Fibroblast of peridontal ligament (primary cell): ENCODE measurements at regions not wholly inside any gene's neighbourhood (a gene's known extent, or its start where the extent isn't known, plus 50 kb on each side); places are given as distances from the start of the nearest gene placed in this dataset.
"Not testable (repeated sequence)": the region's sequence is repeated elsewhere in the genome, so short reads cannot be mapped to it uniquely, and the experiment has no call there.

ENCODE experiments used
- DNase-seq: peaks from one replicate; pipeline ENCODE4 v3.0.0-alpha.2; 2010; ENCODE audit errors: extremely low read depth

DNA sequence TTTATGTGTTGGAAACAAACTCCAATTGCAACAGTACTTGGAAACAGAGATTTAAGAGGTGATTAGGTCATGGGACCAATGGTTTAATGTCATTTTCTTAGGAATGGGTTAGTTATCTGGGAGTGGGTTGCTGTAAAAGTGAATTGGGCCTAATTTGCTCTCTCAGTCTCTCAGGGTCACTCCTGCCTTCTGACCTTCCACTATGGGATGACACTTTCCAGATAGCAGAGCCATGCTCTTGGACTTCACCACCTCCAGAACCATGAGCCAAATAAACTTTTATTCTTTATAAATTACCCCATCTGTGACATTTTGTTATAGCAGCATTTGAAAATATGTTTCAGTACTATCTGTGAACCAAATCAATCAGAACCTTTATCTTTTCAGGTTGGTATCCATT lies 1509.1 kb downstream of the REEP3 start:
- DNase-seq: no peak

DNA sequence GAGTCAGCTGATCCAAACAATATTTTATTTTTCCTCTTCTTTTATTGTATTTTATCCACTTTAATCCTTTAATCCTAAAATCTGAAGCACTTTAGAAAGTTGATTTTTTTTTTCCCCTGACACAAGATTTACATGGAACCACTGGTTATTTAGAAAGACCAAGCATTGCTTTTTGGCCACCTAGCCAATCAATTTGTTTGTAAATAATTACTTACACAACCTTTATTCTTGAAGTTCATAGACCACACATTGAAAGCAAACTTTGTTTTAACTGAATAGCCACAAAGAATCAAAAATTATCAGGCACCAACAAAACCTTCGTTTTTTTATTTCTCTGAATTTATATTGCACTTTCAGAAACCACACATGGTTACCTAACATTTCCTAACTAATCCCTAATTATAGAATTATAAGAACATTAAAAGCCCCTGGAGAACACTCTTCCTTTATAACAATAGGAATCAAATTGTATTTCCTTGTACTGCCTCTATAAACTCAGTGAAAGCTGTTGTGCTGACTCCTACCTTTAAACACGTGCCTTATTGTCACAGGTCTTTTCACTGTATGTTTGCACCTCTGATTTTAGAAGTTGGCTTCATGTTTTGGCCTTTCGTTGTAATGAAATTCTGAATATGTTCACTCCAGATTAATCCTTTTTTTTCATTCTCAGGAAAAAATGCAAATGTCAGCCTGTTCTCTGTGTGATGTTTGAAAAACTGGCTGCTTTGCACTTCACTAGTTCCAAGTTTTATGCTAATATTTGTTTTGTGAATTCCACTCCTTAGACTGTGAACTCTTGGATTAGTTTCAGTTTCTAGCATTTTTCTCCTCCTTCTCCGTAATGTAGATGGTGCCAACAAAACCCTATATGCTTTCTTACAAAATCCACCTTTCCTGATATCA lies 1511.9 kb downstream of the REEP3 start:
- DNase-seq: no peak

DNA sequence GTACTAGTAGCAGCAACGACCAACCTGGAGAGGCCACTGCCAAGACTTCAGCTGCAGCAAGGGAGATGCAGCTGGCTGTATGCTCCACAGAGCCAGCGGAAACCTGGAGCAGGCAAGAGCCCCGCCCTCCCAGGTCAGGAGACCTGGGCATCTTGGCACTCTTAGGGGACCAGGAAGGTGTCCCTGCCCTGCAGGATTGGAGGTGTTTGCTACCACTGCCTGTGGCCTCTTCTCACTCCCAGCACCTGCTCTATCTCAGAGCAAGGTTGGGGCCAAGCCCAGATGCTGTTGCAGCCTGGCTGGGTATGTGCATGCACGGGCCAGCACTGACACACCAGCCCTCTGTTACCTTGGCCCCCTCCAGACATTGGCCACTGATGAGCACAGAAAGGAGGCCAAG lies 1512.8 kb downstream of the REEP3 start:
- no peak for DNase-seq

DNA sequence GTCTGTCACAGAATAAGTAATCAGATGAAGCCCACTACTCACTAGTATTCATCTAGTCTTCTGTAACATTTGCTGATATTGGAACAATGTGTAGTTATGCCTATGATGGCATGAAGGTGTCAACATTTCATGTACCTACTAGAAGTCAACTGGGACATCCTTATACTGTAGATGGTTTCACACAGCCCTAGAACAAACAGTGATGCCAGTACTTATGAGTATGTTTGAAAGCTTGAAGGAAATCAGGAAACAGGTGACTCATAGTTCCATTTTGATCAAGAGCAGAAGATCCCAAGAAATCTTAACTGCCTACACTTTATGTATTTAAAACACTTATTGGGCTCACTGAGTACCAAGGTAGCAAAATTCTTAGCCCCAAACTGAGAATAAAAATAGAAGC lies 1519.6 kb downstream of the REEP3 start:
- DNase-seq: no peak

DNA sequence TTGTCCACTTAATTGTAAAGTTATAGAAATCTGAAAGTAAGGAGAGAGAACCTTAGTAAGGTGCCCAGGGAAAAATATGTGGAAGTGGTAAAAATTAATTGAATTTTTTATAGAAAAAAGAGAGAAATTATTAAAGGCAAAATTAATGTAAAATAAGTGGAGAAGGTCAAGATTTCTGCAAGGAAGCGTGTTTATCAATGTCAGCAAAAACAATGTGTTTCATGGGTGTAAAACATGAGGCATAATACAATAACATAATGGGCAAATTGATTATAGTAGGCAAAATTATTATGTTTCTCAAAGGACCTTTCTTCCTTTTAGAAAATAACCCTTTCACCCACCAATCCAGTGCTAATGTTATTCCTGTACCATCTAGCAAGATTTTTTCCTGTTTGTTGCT lies 1520.1 kb downstream of the REEP3 start:
- DNase-seq: no peak

DNA sequence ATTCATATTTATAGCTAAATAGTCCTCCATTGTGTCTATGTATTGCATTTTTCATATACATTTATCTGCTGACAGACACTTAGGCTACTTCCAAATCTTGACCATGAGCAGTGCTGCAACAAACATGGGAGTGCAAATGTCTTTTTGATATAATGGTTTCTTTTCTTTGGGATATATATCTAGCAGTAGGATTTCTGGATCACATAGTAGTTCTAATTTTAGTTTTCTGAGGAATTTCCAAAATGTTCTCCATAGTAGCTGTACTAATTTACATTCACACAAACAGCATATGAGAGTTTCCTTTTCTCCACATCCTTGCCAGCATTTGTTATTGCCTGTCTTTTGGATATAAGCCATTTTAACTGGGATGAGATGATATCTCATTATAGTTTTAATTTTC lies 1521.3 kb downstream of the REEP3 start:
- DNase-seq: no peak

DNA sequence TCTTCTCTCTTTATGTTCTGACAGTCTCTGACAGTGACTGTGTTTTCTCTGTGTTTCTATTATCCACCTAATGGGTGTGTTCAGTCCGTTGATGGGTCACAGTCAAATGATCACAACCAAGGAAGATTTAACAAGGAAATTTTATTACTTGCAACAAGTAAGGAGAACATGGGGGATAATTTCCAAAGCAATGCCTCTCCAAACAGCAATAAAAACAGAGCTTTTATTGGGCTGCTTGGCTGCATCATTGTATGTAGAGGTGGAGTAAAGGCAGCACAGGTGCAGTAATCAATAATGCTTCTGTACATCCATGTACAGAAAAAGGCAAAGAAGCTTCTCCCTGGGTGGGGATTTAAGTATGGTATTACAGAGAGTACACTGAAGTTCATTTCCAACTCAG lies 1525.6 kb downstream of the REEP3 start:
- no peak for DNase-seq

DNA sequence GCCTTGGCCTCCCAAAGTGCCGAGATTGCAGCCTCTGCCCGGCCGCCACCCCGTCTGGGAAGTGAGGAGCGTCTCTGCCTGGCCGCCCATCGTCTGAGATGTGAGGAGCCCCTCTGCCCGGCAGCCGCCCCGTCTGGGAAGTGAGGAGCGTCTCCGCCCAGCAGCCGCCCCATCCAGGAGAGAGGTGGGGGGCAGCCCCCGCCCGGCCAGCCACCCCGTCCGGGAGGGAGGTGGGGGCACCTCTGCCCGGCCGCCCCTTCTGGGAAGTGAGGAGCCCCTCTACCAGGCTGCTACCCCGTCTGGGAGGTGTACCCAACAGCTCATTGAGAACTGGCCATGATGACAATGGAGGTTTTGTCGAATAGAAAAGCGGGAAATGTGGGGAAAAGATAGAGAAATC lies 1530.9 kb downstream of the REEP3 start:
- DNase-seq: not testable (repeated sequence)

DNA sequence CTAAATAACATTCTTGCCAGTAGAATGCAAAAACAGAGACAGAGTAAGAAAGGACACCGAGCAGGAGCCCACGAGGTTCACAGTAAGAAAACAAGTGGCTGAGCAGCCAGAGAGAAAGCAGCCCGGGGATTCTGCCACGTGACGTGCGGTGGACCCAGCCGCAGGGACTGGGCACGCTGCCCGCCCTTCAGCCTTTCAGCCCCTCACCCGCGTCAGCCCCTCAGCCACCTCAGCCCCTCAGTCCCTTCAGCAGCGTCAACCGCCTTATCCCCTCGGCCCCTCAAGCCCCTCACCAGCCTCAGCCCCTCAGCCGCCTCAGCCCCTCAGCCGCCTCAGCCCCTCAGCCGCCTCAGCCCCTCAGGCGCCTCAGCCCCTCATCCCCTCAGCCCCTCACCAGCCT lies 1532.2 kb downstream of the REEP3 start:
- not testable (repeated sequence) for DNase-seq

DNA sequence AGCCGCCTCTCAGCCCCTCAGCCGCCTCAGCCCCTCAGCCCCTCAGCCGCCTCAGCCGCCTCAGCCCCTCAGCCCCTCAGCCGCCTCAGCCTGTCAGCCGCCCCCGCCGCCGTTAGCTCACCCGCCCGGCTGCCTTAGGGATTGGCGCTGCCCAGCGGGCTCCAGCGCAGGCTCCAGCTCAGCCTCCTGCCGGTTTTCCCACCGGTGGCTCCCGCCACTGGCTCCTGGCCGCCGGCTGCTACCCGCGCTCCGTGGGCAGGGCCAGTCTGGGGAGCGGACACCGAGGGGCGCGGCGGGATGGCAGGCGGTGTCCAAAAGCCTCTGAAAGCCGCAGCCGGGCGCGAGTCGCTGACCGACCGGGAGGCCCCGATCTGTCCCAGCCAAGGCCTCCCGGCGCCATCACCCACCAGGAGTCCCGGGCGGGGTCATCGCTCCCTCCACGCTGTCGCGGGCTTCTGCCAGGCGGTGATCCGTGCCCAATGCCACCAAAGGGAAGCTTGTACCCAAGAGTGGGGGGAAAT lies 1532.7 kb downstream of the REEP3 start:
- not testable (repeated sequence) for DNase-seq

DNA sequence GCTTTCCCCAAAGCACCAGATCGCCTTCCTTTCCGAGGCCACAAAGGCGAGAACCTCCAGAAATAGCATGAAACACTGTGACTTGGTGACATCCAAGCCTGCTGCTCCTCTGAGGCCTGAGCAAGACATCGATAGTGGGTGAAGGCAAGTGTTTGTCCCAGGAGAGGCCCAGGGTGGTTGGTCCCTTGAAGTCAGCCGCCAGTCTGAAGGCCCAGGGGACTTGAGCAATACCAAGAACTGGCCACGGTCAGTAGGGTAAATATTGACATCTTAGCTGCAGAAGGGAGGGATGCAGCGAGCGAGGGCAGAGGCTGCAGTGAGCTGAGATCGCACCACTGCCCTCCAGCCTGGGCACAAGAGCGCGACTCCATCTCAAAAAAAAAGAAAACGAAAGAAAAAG lies 1533.5 kb downstream of the REEP3 start:
- DNase-seq: not testable (repeated sequence)

DNA sequence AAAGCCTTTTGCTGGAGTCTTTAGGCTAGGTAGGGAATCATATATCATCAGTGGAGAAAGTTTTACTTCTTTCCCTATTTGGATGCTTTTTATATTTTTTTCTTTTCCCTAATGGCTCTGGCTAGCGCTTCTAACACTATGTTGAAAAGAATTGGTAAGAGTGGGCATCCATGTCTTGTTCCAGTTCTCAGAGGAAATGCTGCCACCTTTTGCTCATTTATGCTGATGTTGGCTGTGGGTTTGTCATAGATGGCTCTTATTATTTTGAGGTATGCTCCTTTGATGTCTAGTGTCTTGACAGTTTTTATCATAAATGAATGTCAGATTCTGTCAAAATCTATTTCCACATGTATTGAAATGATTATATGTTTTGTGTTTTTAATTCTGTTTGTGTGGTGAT lies 1544.1 kb downstream of the REEP3 start:
- no peak for DNase-seq

DNA sequence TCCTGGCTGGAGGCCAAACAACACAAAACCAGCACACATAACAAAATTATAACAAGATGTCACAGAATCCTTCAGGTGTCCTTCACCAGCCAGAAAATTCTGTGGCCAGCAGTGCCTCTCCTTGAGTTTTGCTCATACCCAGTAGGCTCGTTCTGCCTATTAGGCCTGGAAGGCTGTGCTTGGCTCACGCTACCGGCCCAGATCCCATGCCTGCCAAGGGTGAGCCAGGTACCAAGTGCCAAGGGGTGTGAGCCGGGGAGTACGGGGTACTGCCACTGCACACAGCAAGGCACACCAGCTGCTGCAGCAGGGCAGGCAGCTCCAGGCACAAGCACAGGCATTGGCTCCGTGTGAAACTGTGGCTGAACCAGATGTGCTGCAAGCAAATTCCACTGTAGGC lies 1562.0 kb downstream of the REEP3 start:
- DNase-seq: no peak

DNA sequence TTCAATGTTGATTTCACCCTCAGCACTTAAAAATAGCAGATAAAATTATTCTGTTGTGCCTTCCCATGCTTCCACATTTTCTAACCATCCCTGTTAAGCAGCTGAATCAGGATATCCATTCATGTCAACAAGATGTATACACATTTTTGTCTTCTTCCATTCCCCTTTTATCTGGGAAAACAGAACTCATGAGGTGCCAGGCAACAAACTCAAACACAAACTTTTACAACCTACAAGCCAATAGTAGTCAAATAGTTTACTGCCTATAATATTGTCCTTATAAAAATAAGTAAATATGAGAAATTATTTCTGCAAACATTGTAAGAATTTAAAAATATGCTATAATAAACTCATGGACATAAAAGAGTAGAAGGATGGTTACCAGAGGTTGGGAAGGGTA lies 1569.8 kb downstream of the REEP3 start:
- DNase-seq: no peak

DNA sequence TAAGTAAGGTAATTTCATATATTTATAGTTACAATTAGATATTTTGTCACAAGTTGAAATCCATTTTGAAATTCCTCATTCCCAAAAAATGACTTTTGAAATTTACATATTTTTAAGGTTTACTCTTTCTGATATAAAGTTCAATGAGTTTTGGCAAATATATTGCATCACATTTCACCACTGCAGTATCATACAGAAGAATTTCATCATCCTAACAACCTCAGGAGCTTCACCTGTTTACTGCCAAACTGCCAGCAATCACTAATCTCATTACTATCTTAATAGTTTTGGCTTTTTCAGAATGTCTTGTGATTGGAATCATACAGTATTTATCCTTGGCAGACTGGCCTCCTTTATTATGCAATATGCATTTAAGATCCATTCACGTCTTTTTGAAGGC lies 1578.9 kb downstream of the REEP3 start:
- no peak for DNase-seq

DNA sequence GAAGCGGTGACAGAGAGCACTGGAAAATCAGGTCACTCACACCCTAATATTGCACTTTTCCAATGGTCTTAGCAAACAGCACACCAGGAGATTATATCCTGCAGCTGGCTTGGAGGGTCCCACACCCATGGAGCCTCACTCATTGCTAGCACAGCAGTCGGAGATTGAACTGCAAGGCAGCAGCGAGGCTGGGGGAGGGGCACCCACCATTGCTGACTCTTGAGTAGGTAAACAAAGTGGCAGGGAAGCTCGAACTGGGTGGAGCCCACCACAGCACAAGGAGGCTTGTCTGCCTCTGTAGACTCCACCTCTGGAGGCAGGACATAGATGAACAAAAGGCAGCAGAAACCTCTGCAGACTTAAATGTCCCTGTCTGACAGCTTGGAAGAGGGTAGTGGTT lies 1579.7 kb downstream of the REEP3 start:
- not testable (repeated sequence) for DNase-seq

DNA sequence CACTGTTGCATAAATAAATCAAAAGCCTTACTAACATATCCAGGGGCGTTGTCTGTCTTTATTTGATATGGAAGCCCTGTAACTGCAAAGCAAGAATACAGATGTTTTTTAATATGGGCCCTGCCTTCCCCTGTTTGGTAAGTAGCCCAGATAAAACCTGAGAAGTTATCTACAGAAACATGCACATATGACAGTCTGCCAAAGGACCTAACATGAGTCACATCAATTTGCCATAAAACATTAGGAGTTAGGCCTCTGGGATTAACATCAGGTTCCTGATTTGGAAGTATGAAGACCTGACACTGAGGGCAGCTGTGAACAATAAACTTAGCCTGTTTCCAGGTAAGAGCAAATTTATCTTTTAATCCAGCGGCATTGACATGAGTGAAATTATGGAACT lies 1588.8 kb downstream of the REEP3 start:
- DNase-seq: no peak

DNA sequence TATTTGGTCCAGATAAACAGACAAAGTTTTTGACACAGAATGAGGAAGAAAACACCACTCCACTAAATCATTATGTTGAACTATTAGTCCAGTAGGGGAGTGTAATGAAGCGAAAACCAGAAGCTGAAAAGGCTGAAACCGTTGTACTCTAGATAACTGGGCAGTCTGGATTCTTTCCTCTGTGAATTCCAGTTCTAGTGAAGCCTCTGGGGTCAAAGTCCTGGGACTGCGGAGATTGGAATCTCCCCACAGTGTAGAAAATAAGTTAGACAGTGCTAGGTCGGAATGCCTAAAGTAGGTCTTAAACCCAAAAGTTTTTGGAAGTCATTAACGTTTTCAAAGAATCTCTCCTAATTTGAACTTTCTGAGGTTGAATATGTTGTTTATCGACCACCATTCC lies 1589.9 kb downstream of the REEP3 start:
- not testable (repeated sequence) for DNase-seq

DNA sequence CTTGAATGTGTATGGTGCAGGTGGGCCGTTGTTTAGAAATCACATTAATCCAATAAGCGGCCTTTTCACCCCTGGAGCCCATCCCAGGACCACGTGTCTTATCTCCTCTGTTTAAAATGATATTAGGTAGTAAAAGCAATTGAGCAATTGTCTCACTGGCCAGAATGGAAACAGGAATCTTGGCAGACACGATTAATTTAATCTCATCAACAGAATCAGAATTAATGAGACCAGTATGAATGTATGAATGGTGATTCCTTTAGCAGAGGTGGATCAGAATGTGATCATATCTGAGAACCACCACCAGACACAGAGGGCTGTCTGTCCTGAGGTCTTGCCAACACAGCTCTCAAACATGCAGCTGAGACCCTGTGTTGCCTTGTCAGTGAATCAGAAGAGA lies 1591.4 kb downstream of the REEP3 start:
- no peak for DNase-seq

DNA sequence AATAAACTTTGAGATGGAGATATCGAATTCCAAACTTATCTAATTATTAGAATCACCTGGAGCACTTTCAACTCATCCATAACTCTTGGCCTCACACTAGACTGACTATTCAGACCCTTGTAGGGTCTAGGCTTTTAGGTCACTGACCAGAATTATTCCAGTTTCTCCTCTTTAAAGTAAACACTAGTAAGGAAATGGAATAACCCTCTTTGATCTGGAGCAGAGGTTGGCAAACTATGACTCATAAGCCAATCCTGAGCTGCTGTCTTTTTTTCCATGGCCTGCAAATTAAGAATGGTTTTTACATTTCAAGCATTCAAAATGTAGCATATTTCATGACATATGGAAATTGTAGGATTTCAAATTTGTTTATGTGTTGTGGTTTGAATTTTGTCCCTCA lies 1601.9 kb downstream of the REEP3 start:
- DNase-seq: no peak

DNA sequence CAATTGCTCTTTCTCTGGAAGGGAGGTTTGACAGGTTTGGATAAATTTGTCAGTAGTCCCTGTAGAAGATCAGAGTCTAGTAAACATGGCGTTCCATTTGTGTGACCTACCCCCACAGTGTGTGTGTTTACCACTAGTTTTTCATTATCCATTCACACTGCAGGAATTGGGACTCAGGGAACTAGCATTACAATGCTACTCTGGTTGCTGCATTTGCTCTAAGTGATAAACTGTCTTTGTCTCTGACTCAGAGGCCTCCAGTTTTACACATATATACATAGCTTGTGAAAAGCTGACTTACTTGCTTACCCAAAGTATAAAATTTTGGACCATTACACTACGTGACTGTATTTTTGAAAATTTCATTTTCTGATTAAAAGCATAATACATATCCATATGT lies 1604.0 kb downstream of the REEP3 start:
- DNase-seq: no peak

DNA sequence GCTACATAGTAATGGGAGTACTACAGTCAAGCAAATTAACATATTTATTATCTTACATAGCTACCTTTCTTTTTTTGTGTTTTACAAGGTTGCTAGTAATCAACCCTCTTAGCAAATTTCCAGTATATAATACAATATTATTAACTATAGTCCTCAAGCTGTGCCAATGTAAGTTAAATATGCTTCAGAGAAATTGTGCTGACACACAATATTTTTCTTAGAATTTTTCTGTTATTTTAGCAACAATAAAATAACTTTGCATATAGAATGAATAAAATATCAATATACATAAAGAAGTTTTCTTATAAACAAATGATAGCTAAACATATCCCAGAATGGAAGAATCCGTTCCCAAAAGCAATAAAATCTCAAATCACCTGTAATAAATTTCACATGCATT lies 1605.1 kb downstream of the REEP3 start:
- DNase-seq: no peak

DNA sequence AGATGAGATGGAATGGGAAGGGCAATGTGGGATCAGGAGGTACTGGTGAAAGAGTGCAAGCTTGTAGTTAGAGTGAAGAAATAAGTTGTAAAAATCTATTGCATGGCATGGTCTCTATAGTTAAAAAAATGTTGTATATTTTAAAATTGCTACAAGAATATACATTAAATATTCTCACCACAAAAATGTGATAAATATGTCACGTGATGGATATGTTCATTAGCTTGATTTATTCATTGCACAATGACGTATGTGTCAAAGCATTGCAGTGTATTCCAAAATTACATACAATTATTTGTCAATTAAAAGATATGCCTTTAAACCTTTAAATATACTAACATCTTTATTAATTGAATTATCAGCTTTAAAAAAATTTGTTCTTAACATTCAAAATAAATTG lies 1607.1 kb downstream of the REEP3 start:
- no peak for DNase-seq
